ENCODE measurements at regions not wholly inside any gene's neighbourhood (a gene's known extent, or its start where the extent isn't known, plus 50 kb on each side); places are given as distances from the start of the nearest gene placed in this dataset.

GRCh38 chr11:28520291-28520690 lies 412.1 kb downstream of the METTL15 start:
- TF ChIP-seq EZH2 (IDR thresholded peaks at IDR 0.05; ENCODE audit: borderline replicate concordance, low read depth, low read length, severe bottlenecking): no peak
- no peak for TF ChIP-seq MYC (IDR thresholded peaks at IDR 0.05; ENCODE audit: low read depth, low read length)
- TF ChIP-seq, protein P1, sequence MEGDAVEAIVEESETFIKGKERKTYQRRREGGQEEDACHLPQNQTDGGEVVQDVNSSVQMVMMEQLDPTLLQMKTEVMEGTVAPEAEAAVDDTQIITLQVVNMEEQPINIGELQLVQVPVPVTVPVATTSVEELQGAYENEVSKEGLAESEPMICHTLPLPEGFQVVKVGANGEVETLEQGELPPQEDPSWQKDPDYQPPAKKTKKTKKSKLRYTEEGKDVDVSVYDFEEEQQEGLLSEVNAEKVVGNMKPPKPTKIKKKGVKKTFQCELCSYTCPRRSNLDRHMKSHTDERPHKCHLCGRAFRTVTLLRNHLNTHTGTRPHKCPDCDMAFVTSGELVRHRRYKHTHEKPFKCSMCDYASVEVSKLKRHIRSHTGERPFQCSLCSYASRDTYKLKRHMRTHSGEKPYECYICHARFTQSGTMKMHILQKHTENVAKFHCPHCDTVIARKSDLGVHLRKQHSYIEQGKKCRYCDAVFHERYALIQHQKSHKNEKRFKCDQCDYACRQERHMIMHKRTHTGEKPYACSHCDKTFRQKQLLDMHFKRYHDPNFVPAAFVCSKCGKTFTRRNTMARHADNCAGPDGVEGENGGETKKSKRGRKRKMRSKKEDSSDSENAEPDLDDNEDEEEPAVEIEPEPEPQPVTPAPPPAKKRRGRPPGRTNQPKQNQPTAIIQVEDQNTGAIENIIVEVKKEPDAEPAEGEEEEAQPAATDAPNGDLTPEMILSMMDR (IDR thresholded peaks at IDR 0.05; ENCODE audit: extremely low read depth in 1 of 2, insufficient read depth in 1 of 2, low read depth in 1 of 2, low read length in 2 of 2): no peak
- no peak for TF ChIP-seq GATA2 (IDR thresholded peaks at IDR 0.05; ENCODE audit: insufficient read depth, insufficient read length, low read depth, low read length)
- no peak for TF ChIP-seq POLR2A (IDR thresholded peaks at IDR 0.05; ENCODE audit: low read depth, low read length)
- TF ChIP-seq POLR2AphosphoS5 (IDR thresholded peaks at IDR 0.05; ENCODE audit: insufficient read depth, low read depth, low read length): no peak
- TF ChIP-seq FOS (IDR thresholded peaks at IDR 0.05; ENCODE audit: borderline replicate concordance, insufficient read depth, low read length): no peak
- no peak for TF ChIP-seq JUN (IDR thresholded peaks at IDR 0.05; ENCODE audit: borderline replicate concordance, insufficient read depth, insufficient read length, low read depth)
- TF ChIP-seq MAX (IDR thresholded peaks at IDR 0.05; ENCODE audit: insufficient read depth, insufficient read length): no peak
- FAIRE-seq: no peak

More at GRCh38 chr11:28520291-28520690, 412.1 kb downstream of the METTL15 start:
- H3K9me3 ChIP-seq (replicated peaks; ENCODE audit: control insufficient read depth, insufficient read depth, low read length): no peaks in the 10 kb centered on the region
- no peaks in the 10 kb centered on the region for H3K27me3 ChIP-seq (ENCODE audit: control insufficient read depth in 2 of 2, insufficient read depth in 2 of 2, low read length in 2 of 2)
- no peaks in the 10 kb centered on the region for H3K9me1 ChIP-seq (replicated peaks; ENCODE audit: control insufficient read depth, extremely low read depth, insufficient read depth, low read length)
- no peaks in the 10 kb centered on the region for H4K20me1 ChIP-seq (replicated peaks; ENCODE audit: control insufficient read depth, extremely low read depth, insufficient read depth, low read length)
- no peak overlapping the region for H3K27ac ChIP-seq (ENCODE audit: insufficient read depth, low read depth, low read length)
- no peak for DNase-seq (ENCODE audit: low read depth, low spot score)
- BruUV-seq (replicated peaks): no TSS peak
- H3K4me3 ChIP-seq (replicated peaks in 1 of 3; ENCODE audit: insufficient read depth in 1 of 3, low read depth in 1 of 3, low read length in 3 of 3): no peak overlapping the region
- H3K36me3 ChIP-seq (ENCODE audit: control insufficient read depth in 2 of 2, extremely low read depth in 1 of 2, insufficient read depth in 2 of 2, low read length in 2 of 2): no peaks in the 10 kb centered on the region
- no peaks in the 10 kb centered on the region for H3K79me2 ChIP-seq (ENCODE audit: control insufficient read depth, insufficient read depth, low read length)
- no peaks in the 10 kb centered on the region for H3K4me1 ChIP-seq (ENCODE audit: control insufficient read depth, extremely low read depth, insufficient read depth, low read length)
- POLR2A ChIA-PET: no interaction called here
- intact Hi-C loops (cut with micrococcal nuclease): no loop called here
- H3K9ac ChIP-seq (replicated peaks; ENCODE audit: extremely low read depth, insufficient read depth, low read length): no peak overlapping the region
- CTCF ChIA-PET: interaction anchor here (1.6 kb wide), 1 partner anchor 9 kb away, joined by 7 read pairs; no protein-coding TSS in a partner anchor
- no peak overlapping the region for H2AFZ ChIP-seq (ENCODE audit: low read depth, low read length)
- H3K4me2 ChIP-seq (ENCODE audit: insufficient read depth, low read length): no peak overlapping the region
- dilution Hi-C loops (cut with MboI; ENCODE audit: extremely low pct_ligation_motif_present, low sequenced_read_pairs): no loop called here
